OCI-LY3 (cell line): ENCODE measurements at regions not wholly inside any gene's neighbourhood (a gene's known extent, or its start where the extent isn't known, plus 50 kb on each side); places are given as distances from the start of the nearest gene placed in this dataset.

Experiments
- H2AFZ ChIP-seq: fragments of 200-600, 300-600 bp; shearing (Covaris generic); 2 replicates; pipeline ENCODE4 v1.6.0; 2014; ENCODE audit warnings: antibody characterized with exemption, low read depth, low read length
- H3K27ac ChIP-seq: fragments of 200-600, 300-600 bp; sonication (generic); 2 replicates; pipeline ENCODE4 v1.5.1; 2014; ENCODE audit warnings: mild to moderate bottlenecking, low read length, moderate library complexity, mixed read lengths
- H3K27me3 ChIP-seq: fragments of 200-600, 300-600 bp; sonication (generic); 2 replicates; pipeline ENCODE4 v1.6.1; 2014; ENCODE audit warnings: low read depth, low read length, mixed read lengths
- H3K36me3 ChIP-seq: fragments of 200-600, 300-600 bp; sonication (generic); replicated peaks from 2 replicates; pipeline ENCODE3; 2014; ENCODE audit warnings: low read depth, low read length, mixed read lengths
- H3K4me1 ChIP-seq: fragments of 300-600, 200-600 bp; sonication (generic); 2 replicates; pipeline ENCODE4 v1.6.1; 2014; ENCODE audit warnings: low read length, mixed read lengths
- H3K4me2 ChIP-seq: fragments of 200-600, 300-600 bp; sonication (generic); 2 replicates; pipeline ENCODE4 v1.6.1; 2014; ENCODE audit warnings: low read length, mixed read lengths
- H3K4me3 ChIP-seq: fragments of 300-600, 200-600 bp; sonication (generic); 2 replicates; pipeline ENCODE4 v1.5.1; 2014; ENCODE audit warnings: antibody characterized with exemption, mild to moderate bottlenecking, low read length, moderate library complexity
- H3K79me2 ChIP-seq: fragments of 300-600, 200-600 bp; shearing (Covaris generic); 2 replicates; pipeline ENCODE4 v1.6.1; 2014; ENCODE audit warnings: mild to moderate bottlenecking, low read length, mixed read lengths
- H3K9ac ChIP-seq: fragments of 300-600, 200-600 bp; shearing (Covaris generic); 2 replicates; pipeline ENCODE4 v1.6.0; 2014; ENCODE audit warnings: mild to moderate bottlenecking, low read length, moderate library complexity
- H3K9me3 ChIP-seq: fragments of 200-600, 300-600 bp; shearing (Covaris generic); 2 replicates; pipeline ENCODE4 v1.6.1; 2014; ENCODE audit warnings: low read length, mixed read lengths; ENCODE audit not compliant: insufficient read depth
- H4K20me1 ChIP-seq: fragments of 200-600, 300-600 bp; sonication (generic); 2 replicates; pipeline ENCODE4 v1.6.1; 2016; ENCODE audit warnings: low read length, mixed read lengths; ENCODE audit not compliant: insufficient read depth
- CTCF ChIP-seq: fragments of 200-600, 300-600 bp; sonication (generic); IDR thresholded peaks from 2 replicates; pipeline ENCODE4 v1.5.1; 2014; ENCODE audit warnings: antibody characterized with exemption, low read length, low read depth
- EZH2phosphoT487 ChIP-seq: fragments of 200-600 bp; shearing (Covaris generic); IDR thresholded peaks from 2 replicates; pipeline ENCODE4 v1.6.1; 2018; ENCODE audit warnings: antibody characterized with exemption, mixed run types, low read depth

GRCh38 chr9:80004714-80005113 is 432.9 kb downstream of the TLE4 start:
- Histone ChIP-seq H3K4me1 (no peaks in the 10 kb centered on the region), H2AFZ (no peak overlapping the region), H3K9me3 (no peaks in the 10 kb centered on the region), H3K27ac (no peak overlapping the region), H3K9ac (no peak overlapping the region), H3K4me2 (no peak overlapping the region), H3K4me3 (no peak overlapping the region), H3K27me3 (no peaks in the 10 kb centered on the region), H3K36me3 (no peaks in the 10 kb centered on the region), H4K20me1 (no peaks in the 10 kb centered on the region), H3K79me2 (no peaks in the 10 kb centered on the region)
- TF ChIP-seq EZH2phosphoT487: no peak
- TF ChIP-seq CTCF: no peak

GRCh38 chr9:79990536-79990935 is 418.8 kb downstream of the TLE4 start:
- H3K36me3 ChIP-seq: no peaks in the 10 kb centered on the region
- H3K79me2 ChIP-seq: no peaks in the 10 kb centered on the region
- no peak overlapping the region for H3K4me2 ChIP-seq
- H3K27me3 ChIP-seq: no peaks in the 10 kb centered on the region
- no peaks in the 10 kb centered on the region for H3K9me3 ChIP-seq
- H3K27ac ChIP-seq: no peak overlapping the region
- no peak overlapping the region for H2AFZ ChIP-seq
- no peak overlapping the region for H3K4me3 ChIP-seq
- H3K9ac ChIP-seq: no peak overlapping the region
- H4K20me1 ChIP-seq: no peaks in the 10 kb centered on the region
- no peak for TF ChIP-seq EZH2phosphoT487
- no peak for TF ChIP-seq CTCF
- no peaks in the 10 kb centered on the region for H3K4me1 ChIP-seq

- no peaks in the 10 kb centered on the region for H3K9me3 ChIP-seq
- no peaks in the 10 kb centered on the region for H3K4me1 ChIP-seq
- no peaks in the 10 kb centered on the region for H3K79me2 ChIP-seq
- no peak for TF ChIP-seq EZH2phosphoT487
- TF ChIP-seq CTCF: no peak
- H3K27ac ChIP-seq: no peak overlapping the region
- no peak overlapping the region for H3K4me3 ChIP-seq
- no peaks in the 10 kb centered on the region for H3K36me3 ChIP-seq
- no peaks in the 10 kb centered on the region for H4K20me1 ChIP-seq
- H3K4me2 ChIP-seq: no peak overlapping the region
- H3K9ac ChIP-seq: no peak overlapping the region
- no peaks in the 10 kb centered on the region for H3K27me3 ChIP-seq
- H2AFZ ChIP-seq: no peak overlapping the region
Measured at GRCh38 chr9:79989079-79989478, 417.3 kb downstream of the TLE4 start.

GRCh38 chr9:79988126-79988525 is 416.4 kb downstream of the TLE4 start:
- Histone ChIP-seq H3K4me3 (no peak overlapping the region), H3K27ac (no peak overlapping the region), H2AFZ (no peak overlapping the region), H3K4me2 (no peak overlapping the region), H3K4me1 (no peaks in the 10 kb centered on the region), H3K9me3 (no peaks in the 10 kb centered on the region), H3K79me2 (no peaks in the 10 kb centered on the region), H3K9ac (no peak overlapping the region), H4K20me1 (no peaks in the 10 kb centered on the region), H3K36me3 (no peaks in the 10 kb centered on the region), H3K27me3 (no peaks in the 10 kb centered on the region)
- no peak for TF ChIP-seq EZH2phosphoT487
- TF ChIP-seq CTCF: no peak
